GM18870 (cell line): ENCODE measurements at regions not wholly inside any gene's neighbourhood (a gene's known extent, or its start where the extent isn't known, plus 50 kb on each side); places are given as distances from the start of the nearest gene placed in this dataset.

Experiments
- ATAC-seq: cut with Tn5 transposase; IDR thresholded peaks from one replicate; pipeline ENCODE4 v1.9.1; 2021; ENCODE audit warnings: moderate library complexity; ENCODE audit not compliant: unreplicated experiment

GRCh38 chr13:107516517-107516916, 698.8 kb downstream of the LIG4 start:
- ATAC-seq = no peak

GRCh38 chr13:107512551-107512950, 702.8 kb downstream of the LIG4 start:
- ATAC-seq = no peak

GRCh38 chr13:107497661-107498060, 717.7 kb downstream of the LIG4 start:
- ATAC-seq = no peak

GRCh38 chr13:107493266-107493665, 722.1 kb downstream of the LIG4 start:
- no peak for ATAC-seq

- ATAC-seq = no peak
Observed at GRCh38 chr13:107482688-107483087, 732.6 kb downstream of the LIG4 start.

- no peak for ATAC-seq
Observed at GRCh38 chr13:107480130-107480529, 735.2 kb downstream of the LIG4 start.

DNA sequence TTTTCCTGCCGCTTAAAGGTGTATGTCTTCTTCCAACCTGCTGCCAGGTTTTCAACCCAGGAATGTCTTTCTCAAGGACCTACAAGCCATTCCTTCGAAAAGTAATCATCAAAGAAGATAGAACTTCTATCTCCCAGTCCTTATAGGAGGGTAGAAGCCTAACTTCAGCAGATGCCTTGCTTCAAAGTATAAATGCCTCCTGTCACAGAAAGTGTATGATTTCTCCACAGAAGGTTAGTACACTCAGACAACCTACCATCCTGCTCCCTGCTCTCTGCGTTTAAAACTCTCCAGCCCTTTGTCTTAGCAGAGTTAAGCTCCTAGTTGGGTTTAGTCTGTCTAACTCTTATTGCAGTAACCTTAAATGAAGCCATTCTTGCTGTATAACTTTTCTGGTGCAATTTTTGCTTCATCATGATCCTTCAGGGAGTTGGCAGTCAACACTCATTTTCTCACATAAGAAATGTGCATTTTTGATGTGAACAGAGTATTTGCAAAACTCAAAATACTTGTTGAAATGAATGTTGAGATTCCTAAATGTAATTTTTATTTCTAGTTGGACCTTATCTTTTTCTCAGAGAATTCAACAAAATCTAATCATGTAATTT, 737.5 kb downstream of the LIG4 start:
- no peak for ATAC-seq

DNA sequence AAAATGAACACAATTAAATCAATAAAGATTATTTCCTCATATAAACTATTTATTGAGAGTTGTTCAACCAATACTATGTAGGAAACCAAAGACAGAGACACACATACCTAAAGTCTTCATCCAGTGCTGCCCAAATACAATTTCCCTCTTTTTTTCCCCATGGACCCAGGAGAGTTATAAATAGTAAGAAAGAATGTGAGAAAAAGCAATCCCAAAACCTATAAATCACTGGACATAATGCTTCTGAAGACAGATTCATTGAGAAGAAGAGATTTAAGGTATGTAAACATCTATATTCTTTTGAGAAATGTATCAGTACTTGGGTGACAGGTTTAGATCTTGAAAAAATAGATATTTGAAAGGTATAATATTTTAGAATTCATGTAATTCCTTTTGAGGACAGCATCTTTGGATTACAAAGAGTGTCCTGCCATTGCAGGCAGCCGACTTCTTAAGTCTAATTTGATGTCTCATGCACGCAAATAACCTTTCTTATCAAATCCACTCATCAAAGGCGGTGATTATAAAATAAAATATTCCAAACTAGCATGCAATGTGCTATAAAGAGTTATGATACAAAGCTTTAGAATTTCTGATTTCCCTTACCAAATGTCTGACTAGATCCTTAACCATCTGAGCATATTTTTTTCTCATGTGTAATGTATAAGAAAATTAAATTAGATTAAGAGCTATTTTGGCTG, 739.4 kb downstream of the LIG4 start:
- no peak for ATAC-seq

DNA sequence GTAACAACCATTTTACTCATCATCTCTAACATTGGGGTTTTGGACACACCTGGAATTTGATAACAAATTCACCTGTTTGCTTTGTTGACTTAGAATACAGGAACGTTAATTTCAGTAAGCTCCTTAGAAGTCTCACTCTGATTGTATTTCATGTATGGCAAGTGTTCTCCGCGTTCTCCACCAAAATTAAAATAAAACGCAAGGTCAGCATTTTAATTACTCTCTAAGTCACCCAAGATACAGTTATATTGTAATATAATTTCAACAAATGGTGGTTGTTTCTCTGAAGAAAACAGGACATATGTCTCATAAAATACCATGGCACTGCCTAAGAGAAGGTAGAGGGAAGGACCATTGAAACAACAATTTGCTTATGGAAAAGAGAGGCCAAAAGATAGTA, 742.1 kb downstream of the LIG4 start:
- no peak for ATAC-seq

- ATAC-seq = no peak
Observed at GRCh38 chr13:107466326-107467099, 748.8 kb downstream of the LIG4 start.

GRCh38 chr13:107462501-107462900, 752.8 kb downstream of the LIG4 start:
- no peak for ATAC-seq

DNA sequence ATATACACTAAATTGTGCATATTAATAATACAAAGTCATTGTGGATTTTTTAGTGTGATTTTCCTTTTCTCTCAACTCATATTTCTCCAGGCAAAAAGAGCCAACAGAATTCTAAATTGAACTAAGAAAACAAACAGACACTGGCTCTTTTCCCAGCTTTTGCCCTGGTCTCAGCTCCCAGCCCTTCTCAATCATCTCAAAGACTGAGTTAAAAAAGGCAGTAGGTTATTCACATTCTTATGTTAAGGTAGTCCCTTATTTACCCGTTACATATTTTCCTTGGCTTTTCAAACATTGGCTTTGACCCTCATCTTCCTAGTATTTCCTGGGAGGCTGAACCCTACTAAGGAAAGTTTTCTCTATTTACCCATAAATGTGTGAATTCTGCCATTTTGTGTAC, 753.6 kb downstream of the LIG4 start:
- no peak for ATAC-seq

- ATAC-seq = no peak
Observed at GRCh38 chr13:107459430-107459829, 755.9 kb downstream of the LIG4 start.

DNA sequence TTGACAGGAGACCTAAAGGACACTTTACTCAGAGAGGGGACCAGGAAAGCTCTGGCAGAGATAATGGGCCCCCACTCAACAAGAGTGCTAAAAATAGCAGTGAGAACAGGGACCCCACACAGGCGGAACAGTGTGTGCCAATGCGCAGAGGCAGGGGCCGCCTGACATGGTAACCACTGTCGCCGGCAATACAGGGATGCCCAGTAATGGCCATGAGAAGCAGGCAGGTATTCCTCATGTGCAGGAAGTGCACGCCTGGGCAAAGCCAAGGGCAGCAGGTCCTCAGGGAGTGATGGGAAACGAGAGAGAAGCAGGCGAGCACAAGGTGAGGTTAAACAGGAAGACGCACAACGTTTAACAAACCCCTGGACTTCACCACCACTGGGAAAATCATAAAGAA, 757.1 kb downstream of the LIG4 start:
- no peak for ATAC-seq

GRCh38 chr13:107457686-107458085, 757.6 kb downstream of the LIG4 start:
- ATAC-seq = no peak

GRCh38 chr13:107456431-107456830, 758.9 kb downstream of the LIG4 start:
- ATAC-seq = no peak

GRCh38 chr13:107452833-107453232, 762.5 kb downstream of the LIG4 start:
- no peak for ATAC-seq

- ATAC-seq = no peak
Observed at GRCh38 chr13:107450931-107451330, 764.4 kb downstream of the LIG4 start.

GRCh38 chr13:107450431-107450830, 764.9 kb downstream of the LIG4 start:
- ATAC-seq = no peak

DNA sequence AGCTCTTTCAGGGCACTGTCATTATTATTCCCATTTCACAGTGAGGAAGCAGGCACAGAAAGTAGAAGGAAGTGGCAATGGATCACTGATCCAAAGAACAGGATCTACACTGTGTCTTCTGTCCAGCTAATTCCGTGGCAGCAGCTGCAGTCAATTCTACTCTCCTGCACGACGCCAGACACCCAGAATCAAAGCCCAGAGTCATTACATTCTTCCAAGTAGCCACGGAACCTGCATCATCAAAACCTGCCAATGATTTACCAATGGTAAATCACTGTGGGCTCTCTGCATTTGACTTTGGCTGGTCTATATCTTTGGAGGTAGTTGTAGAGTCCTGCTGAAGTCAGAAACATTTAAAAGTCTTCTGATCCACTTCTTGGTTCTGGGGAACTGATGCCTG, 767.7 kb downstream of the LIG4 start:
- no peak for ATAC-seq

DNA sequence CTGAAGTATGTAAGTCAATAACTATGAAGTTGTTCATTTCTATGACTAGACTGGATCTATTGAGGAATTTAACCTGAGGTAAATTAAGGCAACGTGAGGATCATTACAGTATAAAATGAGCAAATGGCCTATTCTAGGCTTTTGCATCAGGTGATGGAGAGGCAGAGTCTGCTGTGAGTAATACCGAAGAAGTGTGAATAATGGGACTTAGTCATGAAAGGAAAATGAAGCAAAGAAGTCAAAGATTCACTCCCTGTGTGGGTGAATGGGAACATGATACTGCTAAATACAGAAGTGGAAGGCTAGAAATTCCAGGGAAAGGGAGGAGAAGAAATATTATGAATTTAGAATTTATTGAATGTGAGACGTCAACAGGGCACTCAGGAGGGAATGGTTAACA, 774.1 kb downstream of the LIG4 start:
- no peak for ATAC-seq

GRCh38 chr13:107438251-107438650, 777.1 kb downstream of the LIG4 start:
- no peak for ATAC-seq
